ENCODE measurements at regions not wholly inside any gene's neighbourhood (a gene's known extent, or its start where the extent isn't known, plus 50 kb on each side); places are given as distances from the start of the nearest gene placed in this dataset.

- no peak overlapping the region for H3K4me3 ChIP-seq (ENCODE audit: low read depth, low read length)
Observed at GRCh38 chr5:56466136-56466816, 233.1 kb upstream of the ANKRD55 start.

DNA sequence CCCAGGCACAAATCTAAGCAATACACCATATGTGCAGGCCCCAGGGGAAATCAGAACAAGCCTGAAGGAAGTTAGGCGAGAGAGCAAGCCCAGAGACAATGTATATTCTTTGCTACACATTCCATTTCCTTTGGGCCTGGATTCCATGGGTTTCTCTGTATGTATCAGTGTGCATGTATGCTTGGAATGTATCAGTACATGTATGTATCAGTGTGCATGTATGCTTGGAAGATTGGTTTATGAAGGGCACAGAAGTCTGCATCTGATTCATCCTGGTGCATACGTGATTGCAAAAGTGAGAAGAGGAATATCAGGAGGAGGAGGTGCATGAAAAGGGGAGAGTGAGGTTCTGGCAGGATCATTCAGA is 232.6 kb upstream of the ANKRD55 start:
- no peak overlapping the region for H3K4me3 ChIP-seq (ENCODE audit: low read depth, low read length)

DNA sequence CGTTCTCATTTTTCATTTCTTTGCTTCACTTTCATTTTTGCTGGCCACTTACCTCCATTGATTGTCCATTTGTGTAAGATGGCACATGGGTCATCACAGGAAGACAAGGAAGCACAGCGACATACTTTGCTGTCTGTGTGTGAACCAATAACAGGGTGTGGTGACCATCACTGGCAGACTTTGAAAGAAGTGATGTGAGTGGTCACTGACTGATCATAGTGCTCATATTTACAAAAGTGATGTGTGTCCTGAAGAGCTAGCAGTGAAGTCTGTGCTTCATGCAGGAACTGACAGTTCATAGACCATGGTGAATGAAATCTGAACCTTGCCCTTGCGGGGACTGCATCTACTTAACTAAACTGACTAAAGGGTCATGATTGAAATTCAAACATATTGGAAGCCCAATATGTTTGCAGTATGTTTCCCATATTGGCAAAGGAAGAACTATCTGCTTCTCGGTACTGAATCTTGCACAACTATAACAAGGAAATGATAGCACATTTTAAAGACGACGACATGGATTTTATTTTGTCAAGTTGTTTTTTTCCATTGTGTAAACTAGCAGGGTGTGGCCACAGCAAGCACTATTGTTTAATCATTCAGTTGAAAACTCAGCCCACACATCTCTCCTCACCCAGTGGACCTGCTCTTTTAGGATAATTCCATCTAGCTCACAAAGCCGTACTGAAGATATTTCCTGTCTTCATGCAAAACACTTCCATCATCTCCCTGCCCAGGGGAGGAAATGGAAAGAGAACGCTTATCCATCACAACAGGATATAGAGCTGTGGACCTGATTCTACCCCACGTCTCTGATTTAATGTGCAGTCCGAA is 232.0 kb upstream of the ANKRD55 start:
- H3K4me3 ChIP-seq (ENCODE audit: low read depth, low read length): no peak overlapping the region

GRCh38 chr5:56463944-56464571 is 230.9 kb upstream of the ANKRD55 start:
- H3K4me3 ChIP-seq (ENCODE audit: low read depth, low read length): no peak overlapping the region

GRCh38 chr5:56461584-56461983 is 228.5 kb upstream of the ANKRD55 start:
- no peak overlapping the region for H3K4me3 ChIP-seq (ENCODE audit: low read depth, low read length)

DNA sequence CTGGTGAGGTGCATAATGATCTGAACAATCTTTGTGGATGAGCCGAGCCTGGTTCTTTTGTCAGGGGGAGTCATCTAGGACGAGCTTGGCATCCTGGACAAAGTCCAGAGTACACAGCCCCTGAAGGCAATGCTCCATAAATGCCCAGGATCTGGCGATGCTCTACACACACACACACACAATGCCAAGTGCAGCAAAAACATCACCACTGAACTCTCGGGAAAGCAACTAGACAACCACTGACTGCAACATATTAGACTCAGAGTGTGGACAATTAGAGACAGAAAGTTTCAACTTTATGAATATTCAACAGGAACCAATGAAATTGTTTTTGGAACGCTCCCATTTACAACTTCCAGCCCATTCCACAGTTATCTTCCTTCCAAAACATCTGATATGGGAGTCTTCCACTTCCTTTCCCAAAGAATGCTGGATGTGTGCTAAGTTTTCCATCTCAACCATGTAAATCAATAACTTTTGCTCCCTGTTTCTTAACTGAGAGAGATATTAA is 227.6 kb upstream of the ANKRD55 start:
- no peak overlapping the region for H3K4me3 ChIP-seq (ENCODE audit: low read depth, low read length)

DNA sequence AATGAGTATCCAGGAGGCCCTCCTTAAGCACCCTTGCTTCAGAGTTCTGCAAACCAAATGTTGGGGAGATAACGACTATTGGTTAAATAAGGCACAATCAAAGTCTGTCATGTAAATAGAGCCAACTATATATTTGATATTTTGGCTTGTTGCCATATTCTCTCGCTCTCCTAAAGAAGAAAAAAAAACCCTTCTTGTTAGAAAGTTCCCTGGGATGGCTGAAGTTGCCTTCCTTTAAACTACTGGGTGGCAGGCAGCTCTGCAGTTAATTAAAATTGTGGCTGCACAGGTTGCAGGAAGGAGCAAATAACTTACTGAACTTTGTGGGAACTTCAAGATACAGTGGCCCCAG is 227.0 kb upstream of the ANKRD55 start:
- H3K4me3 ChIP-seq (ENCODE audit: low read depth, low read length): no peak overlapping the region

DNA sequence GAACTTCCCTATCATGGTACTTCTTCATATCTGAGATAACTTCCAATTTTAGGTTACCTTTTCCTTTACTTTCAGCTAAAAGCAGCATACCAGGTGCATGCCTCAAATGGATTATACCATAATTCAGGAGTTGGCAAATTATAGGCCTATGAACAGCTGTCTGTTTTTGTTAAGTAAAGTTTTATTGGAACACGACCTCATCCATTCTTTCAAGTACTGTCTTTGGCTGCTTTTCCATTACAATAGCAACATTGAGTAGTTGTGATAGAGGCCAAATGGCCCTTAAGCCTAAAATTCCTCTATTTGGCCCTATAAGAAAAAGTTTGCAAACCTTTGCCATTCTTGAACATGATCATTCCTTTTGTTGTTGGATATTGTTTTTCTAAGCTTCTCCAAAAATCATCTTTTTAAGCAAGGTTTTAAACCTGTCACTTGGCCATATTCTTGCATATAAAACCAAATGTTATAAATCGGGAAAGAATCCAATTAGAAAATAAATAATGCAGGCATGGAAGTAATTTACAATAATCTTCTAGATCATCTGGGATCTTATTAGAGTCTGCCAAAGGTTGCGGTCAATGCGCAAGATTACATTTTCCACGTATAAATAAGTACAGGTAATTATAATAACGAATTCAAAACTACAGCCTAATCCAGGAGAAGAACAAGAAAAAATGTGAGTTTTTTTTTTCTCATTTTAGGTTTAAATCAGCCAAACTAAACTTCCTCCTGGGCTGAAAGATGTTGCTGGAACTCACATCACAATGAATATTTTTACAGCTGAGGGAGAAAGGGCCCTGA is 226.5 kb upstream of the ANKRD55 start:
- no peak overlapping the region for H3K4me3 ChIP-seq (ENCODE audit: low read depth, low read length)

DNA sequence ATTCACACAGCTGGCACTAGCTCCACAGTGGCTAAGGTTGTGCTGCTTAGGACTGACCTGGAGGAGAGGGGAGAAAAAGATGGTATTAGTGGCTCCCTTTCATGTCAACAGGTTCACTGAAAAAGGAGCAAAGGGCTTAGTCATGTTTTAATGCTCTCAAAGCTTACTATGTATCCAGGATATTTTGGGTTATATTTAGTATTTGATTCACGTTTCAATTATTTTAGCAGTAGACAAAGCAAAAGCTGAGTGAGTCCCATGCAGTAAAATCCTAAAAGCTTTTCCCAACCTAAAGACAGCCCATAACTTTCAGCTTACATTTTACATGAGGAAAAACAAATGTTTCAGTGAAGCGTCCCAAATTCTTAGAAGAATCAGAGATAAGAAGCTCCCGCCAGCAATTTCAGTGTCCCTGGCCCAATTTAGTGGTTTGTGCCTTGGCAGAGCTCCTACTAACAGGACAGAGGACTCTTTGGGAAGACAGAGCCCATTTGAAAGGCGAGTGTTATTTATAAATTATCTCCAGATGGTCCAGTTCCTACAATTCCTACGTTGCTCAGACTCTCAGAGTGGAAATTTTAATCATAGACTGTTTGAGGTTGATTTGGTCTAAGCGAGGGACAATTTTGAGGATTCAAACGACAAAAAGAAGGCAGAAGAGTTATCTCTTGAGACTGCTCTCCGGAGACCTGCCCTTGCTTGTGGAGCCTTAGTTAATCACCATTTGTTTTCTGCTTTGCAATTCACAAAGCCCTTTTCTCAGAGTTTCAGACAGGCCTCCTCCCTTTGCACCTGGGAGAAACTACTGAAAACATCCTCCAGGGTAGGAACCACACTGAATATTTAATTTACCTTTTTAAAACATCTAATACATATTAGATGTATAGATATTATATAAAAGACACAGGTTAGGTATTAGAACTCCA is 225.0 kb upstream of the ANKRD55 start:
- no peak overlapping the region for H3K4me3 ChIP-seq (ENCODE audit: low read depth, low read length)

DNA sequence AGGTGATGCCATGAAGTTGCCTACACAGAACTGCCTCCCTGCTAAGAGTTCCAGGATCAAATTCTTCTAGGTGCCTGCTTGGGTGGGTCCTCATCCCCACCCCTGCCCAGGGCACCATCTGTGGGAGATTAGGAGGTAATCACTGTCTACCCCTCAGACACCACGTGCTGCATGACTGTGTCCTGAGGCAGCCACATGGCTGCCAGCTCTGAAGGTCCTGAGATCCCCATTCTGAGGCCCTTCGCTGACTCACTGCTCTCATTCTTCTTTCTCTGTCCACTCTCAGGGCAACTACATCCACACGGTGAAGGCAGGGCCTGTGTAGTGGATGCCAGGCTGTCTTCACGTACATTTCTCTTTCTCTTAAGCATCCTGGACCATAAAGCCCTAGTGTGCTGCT is 222.9 kb upstream of the ANKRD55 start:
- H3K4me3 ChIP-seq (ENCODE audit: low read depth, low read length): no peak overlapping the region

DNA sequence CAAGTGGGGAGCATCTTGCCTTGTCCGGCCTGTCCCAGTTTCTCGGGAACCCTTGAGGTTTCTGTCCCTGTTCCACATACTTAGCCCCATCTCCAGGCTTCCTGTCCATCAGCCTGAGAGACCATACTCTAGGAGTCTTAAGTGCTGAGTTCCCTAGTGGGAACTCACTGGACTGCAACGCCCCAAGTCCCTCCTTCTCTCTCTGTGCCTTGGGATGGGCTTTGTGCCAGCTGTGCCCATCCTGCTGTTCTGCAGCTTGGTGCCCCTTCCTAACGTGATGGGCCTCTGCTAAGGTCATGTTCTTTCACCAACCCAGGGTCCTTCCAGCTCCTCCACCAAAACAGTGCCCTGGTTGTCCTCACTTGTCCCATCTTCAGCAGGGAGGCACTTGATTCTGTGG is 222.3 kb upstream of the ANKRD55 start:
- H3K4me3 ChIP-seq (ENCODE audit: low read depth, low read length): no peak overlapping the region

- no peak overlapping the region for H3K4me3 ChIP-seq (ENCODE audit: low read depth, low read length)
Observed at GRCh38 chr5:56454219-56454862, 221.2 kb upstream of the ANKRD55 start.

- H3K4me3 ChIP-seq (ENCODE audit: low read depth, low read length): no peak overlapping the region
Observed at GRCh38 chr5:56451742-56452141, 218.6 kb upstream of the ANKRD55 start.

DNA sequence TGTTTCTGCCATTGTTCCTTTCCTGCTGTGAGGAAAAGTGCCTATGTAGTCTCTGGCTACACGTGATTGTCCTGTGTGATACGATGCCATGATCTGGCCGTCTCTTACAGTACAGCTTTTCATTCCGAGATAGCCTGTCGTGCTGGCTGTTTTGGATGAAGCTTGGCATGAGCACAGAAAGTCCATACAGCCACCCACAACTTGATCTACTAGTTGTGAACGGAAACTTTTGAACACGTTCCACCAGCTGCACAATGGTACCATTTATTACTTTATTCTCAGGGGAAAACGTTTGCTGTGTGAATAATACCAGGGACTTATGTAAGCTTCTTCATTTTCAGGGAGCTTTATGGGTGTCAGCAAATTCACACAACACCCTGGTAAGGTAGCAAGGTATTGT is 217.6 kb upstream of the ANKRD55 start:
- no peak overlapping the region for H3K4me3 ChIP-seq (ENCODE audit: low read depth, low read length)

- no peak overlapping the region for H3K4me3 ChIP-seq (ENCODE audit: low read depth, low read length)
Observed at GRCh38 chr5:56449071-56449640, 216.0 kb upstream of the ANKRD55 start.

DNA sequence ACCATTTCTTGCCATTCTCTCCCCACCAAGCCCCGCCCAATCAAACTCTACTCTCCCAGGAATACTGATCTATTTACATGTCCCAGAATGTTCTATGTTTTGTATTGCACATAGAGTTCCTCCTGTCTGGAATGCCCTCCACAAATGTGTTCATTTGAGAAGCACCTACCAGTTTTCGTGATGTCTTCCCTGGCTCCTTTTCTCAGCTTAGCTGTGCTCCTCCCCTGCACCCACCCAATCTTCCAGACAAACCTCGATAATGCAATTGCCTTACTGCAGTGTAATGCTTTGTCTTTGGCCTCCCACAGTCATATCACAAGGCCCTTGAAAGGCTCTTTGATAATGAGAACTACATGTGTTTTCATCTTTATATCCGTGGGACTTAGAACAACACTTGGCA is 214.5 kb upstream of the ANKRD55 start:
- no peak overlapping the region for H3K4me3 ChIP-seq (ENCODE audit: low read depth, low read length)

GRCh38 chr5:56447232-56447631 is 214.1 kb upstream of the ANKRD55 start:
- no peak overlapping the region for H3K4me3 ChIP-seq (ENCODE audit: low read depth, low read length)

- no peak overlapping the region for H3K4me3 ChIP-seq (ENCODE audit: low read depth, low read length)
Observed at GRCh38 chr5:56446728-56447127, 213.6 kb upstream of the ANKRD55 start.

DNA sequence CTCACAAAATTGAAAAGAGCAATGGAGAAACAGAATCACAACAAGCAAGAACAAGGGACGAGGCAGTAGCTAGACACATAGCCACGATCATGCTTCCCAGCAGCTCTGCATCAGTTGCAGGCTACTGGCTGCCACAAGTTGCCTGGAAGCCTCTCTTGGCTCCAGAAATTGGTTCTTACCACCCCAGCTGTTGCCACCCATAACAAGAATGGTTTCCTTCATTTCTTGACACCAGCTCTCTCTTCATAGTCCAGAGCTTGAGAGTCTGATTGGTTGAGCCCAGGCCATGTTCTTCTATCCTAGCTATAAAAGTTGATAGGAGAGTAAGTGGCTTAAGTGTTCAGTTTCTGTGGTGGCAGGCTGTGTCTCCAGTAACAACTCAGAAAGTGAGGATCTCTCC is 210.7 kb upstream of the ANKRD55 start:
- H3K4me3 ChIP-seq (ENCODE audit: low read depth, low read length): no peak overlapping the region

Measured in iPS-11a (cell line).